Caco-2 (cell line): ENCODE measurements at regions not wholly inside any gene's neighbourhood (a gene's known extent, or its start where the extent isn't known, plus 50 kb on each side); places are given as distances from the start of the nearest gene placed in this dataset.

Source experiments
- BruUV-seq: library from RNA; stranded (reverse); fragments of 400-500 nt; replicated peaks from 2 replicates; lab custom pipeline; 2021; lab: Mats Ljungman, UMichigan
- CTCF ChIA-PET: fragments of 300-600 bp; sonication (Branson Sonifier 250); formaldehyde crosslinking; loops from one replicate; lab custom pipeline; 2022; ENCODE audit warnings: antibody characterized with exemption; lab: Charles Lee
- POLR2A ChIA-PET: fragments of 300-600 bp; sonication (Branson Sonifier 250); formaldehyde crosslinking; loops from one replicate; lab custom pipeline; 2022; ENCODE audit warnings: antibody characterized with exemption; lab: Charles Lee
- DNase-seq, 2 experiments: peaks; one replicate each; pipeline versions ENCODE4 v3.0.0 to v3.0.0-alpha.2; 2020 to 2022
- H3K27me3 ChIP-seq: replicated peaks from 2 replicates; pipeline ENCODE4 v1.6.0; 2011; ENCODE audit warnings: low read length; ENCODE audit not compliant: control insufficient read depth, insufficient read depth
- H3K36me3 ChIP-seq: 2 replicates; pipeline ENCODE4 v1.5.1; 2011; ENCODE audit warnings: low read length; ENCODE audit not compliant: control insufficient read depth, insufficient read depth
- H3K4me1 ChIP-seq: fragments of 250-450 bp; sonication (Bioruptor Pico); 2 replicates; pipeline ENCODE4 v1.5.1; 2020; ENCODE audit warnings: mild to moderate bottlenecking
- H3K4me3 ChIP-seq: 2 replicates; pipeline ENCODE4 v1.5.1; 2011; ENCODE audit warnings: low read depth, mild to moderate bottlenecking, control low read depth, low read length
- H3K9me3 ChIP-seq: fragments of 250-450 bp; sonication (Bioruptor Pico); 2 replicates; pipeline ENCODE4 v1.5.1; 2020; ENCODE audit warnings: mild to moderate bottlenecking, moderate library complexity
- H3K27ac Mint-ChIP-seq: one replicate; pipeline ENCODE4 v1.8.0; 2022; ENCODE audit warnings: mixed read lengths; ENCODE audit not compliant: unreplicated experiment
- H3K27me3 Mint-ChIP-seq: one replicate; pipeline ENCODE4 v1.8.0; 2022; ENCODE audit warnings: mixed read lengths; ENCODE audit not compliant: insufficient read depth, unreplicated experiment
- H3K36me3 Mint-ChIP-seq: one replicate; pipeline ENCODE4 v1.8.0; 2022; ENCODE audit warnings: mild to moderate bottlenecking, mixed read lengths; ENCODE audit not compliant: insufficient read depth, unreplicated experiment
- H3K4me1 Mint-ChIP-seq: one replicate; pipeline ENCODE4 v1.8.0; 2022; ENCODE audit warnings: low read depth, mixed read lengths; ENCODE audit not compliant: unreplicated experiment
- H3K4me3 Mint-ChIP-seq: one replicate; pipeline ENCODE4 v1.8.0; 2022; ENCODE audit warnings: mild to moderate bottlenecking, moderate library complexity, mixed read lengths; ENCODE audit not compliant: unreplicated experiment
- H3K9me3 Mint-ChIP-seq: one replicate; pipeline ENCODE4 v1.8.0; 2022; ENCODE audit warnings: mixed read lengths; ENCODE audit not compliant: unreplicated experiment
- intact Hi-C: fragments of 100-400 bp; cut with micrococcal nuclease; formaldehyde crosslinking; loops from one replicate; pipeline ENCODE4 v1.10.0; 2022; ENCODE audit not compliant: unreplicated experiment
- TF ChIP-seq, protein P1 (sequence below), 2 experiments: fragments of 200-600 bp in 1 of 2; IDR thresholded peaks; 1 replicate in 1 of 2; 2 replicates in 1 of 2; pipeline versions ENCODE4 v1.5.1 to v1.8.0; 2011 to 2022; ENCODE audit warnings: antibody characterized with exemption in 1 of 2, control low read depth in 1 of 2, inconsistent platforms in 1 of 2, low read depth in 1 of 2, low read length in 1 of 2, mild to moderate bottlenecking in 1 of 2, moderate library complexity in 1 of 2; ENCODE audit not compliant: insufficient read depth in 1 of 2, severe bottlenecking in 1 of 2, unreplicated experiment in 1 of 2

DNA sequence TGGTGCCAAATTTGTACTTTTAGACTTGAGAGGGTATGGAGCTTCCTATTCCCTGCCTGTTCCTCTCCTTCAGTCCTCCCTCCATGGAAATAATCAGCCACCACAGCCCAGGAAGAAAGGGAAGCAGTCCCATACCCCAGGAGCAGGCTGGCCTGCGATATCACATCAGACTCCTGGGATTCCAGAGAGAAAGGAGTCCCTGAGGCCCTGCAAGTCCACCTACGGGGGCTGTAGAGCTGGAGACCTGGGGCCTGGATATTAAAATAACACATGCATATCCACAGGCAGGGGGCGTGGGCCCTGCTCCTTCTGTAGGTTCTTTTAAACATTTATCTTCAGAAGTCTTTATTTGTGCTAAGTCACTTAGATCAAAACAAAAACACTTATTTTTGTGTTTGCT is 117.2 kb downstream of the TMEM174 start:
- Histone ChIP-seq H3K36me3 (no peaks in the 10 kb centered on the region), H3K9me3 (no peaks in the 10 kb centered on the region), H3K27me3 (no peaks in the 10 kb centered on the region), H3K4me1 (no peaks in the 10 kb centered on the region), H3K4me3 (no peak overlapping the region)
- Mint-ChIP-seq H3K27ac (no peak overlapping the region), H3K9me3 (no peaks in the 10 kb centered on the region), H3K36me3 (no peaks in the 10 kb centered on the region), H3K4me3 (no peak overlapping the region), H3K4me1 (no peaks in the 10 kb centered on the region), H3K27me3 (no peaks in the 10 kb centered on the region)
- ChIA-PET POLR2A (no interaction called here), CTCF (interaction anchor here (1.3 kb wide), 1 partner anchor 74 kb away, joined by 6 read pairs; no protein-coding TSS in a partner anchor)
- TF ChIP-seq, protein P1, sequence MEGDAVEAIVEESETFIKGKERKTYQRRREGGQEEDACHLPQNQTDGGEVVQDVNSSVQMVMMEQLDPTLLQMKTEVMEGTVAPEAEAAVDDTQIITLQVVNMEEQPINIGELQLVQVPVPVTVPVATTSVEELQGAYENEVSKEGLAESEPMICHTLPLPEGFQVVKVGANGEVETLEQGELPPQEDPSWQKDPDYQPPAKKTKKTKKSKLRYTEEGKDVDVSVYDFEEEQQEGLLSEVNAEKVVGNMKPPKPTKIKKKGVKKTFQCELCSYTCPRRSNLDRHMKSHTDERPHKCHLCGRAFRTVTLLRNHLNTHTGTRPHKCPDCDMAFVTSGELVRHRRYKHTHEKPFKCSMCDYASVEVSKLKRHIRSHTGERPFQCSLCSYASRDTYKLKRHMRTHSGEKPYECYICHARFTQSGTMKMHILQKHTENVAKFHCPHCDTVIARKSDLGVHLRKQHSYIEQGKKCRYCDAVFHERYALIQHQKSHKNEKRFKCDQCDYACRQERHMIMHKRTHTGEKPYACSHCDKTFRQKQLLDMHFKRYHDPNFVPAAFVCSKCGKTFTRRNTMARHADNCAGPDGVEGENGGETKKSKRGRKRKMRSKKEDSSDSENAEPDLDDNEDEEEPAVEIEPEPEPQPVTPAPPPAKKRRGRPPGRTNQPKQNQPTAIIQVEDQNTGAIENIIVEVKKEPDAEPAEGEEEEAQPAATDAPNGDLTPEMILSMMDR (IDR thresholded peaks at IDR 0.05; ENCODE audit: insufficient read depth in 1 of 2, low read depth in 1 of 2, low read length in 1 of 2, severe bottlenecking in 1 of 2, unreplicated experiment in 1 of 2), result no peak
- DNase-seq, result no peak
- intact Hi-C loops, result no loop called here
- no TSS peak for BruUV-seq

DNA sequence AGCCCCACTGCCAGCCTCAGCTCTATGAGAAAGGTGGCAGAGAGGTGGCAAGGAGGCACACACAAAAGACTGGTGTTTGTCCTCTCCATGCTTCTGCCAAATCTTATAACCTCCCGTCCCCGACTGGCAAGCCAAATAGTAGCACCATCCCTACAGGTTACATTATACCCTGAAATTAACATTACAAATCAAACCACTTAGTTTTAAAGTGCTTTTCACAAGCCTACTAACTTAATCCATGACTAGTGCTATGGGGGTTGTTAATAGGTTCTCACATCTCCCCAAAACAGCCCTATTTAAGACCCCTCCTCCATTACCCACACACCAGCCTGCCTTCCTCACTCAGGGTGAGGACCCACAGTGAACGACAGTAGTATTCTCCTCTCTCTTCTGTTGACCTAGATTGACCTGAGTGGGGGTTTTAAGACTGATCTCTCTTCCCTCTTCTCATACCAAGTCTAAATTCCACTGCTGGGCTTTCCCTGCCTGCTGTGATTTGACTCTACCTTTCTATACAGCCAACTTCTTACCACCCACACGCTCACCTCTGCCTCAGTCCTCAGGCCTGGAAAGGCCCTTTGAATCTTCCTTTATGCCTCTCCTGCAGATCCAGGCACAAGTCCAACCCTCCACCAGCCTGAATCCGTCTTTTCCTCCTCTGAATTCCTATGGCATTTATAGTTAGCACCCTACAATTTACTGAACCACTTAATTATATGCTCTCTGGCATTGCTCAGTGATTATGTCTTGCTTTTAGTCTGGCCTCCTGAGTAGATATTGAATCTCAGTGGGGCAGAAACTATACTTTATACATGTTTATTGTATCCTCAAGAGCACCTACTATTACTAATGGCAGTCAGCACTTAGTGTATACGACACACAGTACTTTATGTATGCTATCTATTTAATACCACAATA is 116.1 kb downstream of the TMEM174 start:
- Histone ChIP-seq H3K9me3 (no peaks in the 10 kb centered on the region), H3K4me3 (no peak overlapping the region), H3K27me3 (no peaks in the 10 kb centered on the region), H3K36me3 (no peaks in the 10 kb centered on the region), H3K4me1 (no peaks in the 10 kb centered on the region)
- intact Hi-C loops, result no loop called here
- no peaks in the 10 kb centered on the region for H3K4me1 Mint-ChIP-seq
- BruUV-seq, result no TSS peak
- H3K9me3 Mint-ChIP-seq, result no peaks in the 10 kb centered on the region
- TF ChIP-seq, protein P1 (IDR thresholded peaks at IDR 0.05; ENCODE audit: insufficient read depth in 1 of 2, low read depth in 1 of 2, low read length in 1 of 2, severe bottlenecking in 1 of 2, unreplicated experiment in 1 of 2), result no peak
- DNase-seq, result no peak
- ChIA-PET CTCF (no interaction called here), POLR2A (no interaction called here)
- H3K27ac Mint-ChIP-seq, result no peak overlapping the region
- no peaks in the 10 kb centered on the region for H3K27me3 Mint-ChIP-seq
- no peaks in the 10 kb centered on the region for H3K36me3 Mint-ChIP-seq
- no peak overlapping the region for H3K4me3 Mint-ChIP-seq

DNA sequence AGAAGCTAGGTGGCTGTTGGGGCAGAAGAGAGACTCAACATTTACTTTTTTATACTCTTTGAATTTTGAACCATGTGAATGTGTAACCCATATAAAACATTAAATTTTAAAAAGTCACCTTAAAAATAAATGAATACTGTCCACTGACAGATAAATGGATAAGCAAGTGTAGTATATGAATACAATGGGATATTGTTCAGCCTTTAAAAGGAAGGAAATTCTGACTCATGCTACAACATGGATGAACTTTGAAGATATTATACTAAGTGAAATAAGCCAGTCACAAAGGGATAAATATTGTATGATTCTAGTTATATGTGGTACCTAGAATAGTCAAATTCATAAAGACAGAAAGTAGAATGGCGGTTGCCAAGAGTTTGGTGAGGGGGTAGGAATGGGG is 113.9 kb downstream of the TMEM174 start:
- TF ChIP-seq, protein P1 (IDR thresholded peaks at IDR 0.05; ENCODE audit: insufficient read depth in 1 of 2, low read depth in 1 of 2, low read length in 1 of 2, severe bottlenecking in 1 of 2, unreplicated experiment in 1 of 2), result no peak
- no peak overlapping the region for H3K4me3 Mint-ChIP-seq
- no peaks in the 10 kb centered on the region for H3K27me3 ChIP-seq
- H3K9me3 Mint-ChIP-seq, result no peaks in the 10 kb centered on the region
- no peaks in the 10 kb centered on the region for H3K4me1 Mint-ChIP-seq
- no peaks in the 10 kb centered on the region for H3K36me3 Mint-ChIP-seq
- DNase-seq, result no peak
- H3K4me3 ChIP-seq, result no peak overlapping the region
- no peaks in the 10 kb centered on the region for H3K9me3 ChIP-seq
- CTCF ChIA-PET, result no interaction called here
- no TSS peak for BruUV-seq
- H3K4me1 ChIP-seq, result no peaks in the 10 kb centered on the region
- intact Hi-C loops, result no loop called here
- H3K27ac Mint-ChIP-seq, result no peak overlapping the region
- H3K36me3 ChIP-seq, result no peaks in the 10 kb centered on the region
- POLR2A ChIA-PET, result no interaction called here
- no peaks in the 10 kb centered on the region for H3K27me3 Mint-ChIP-seq
